Activated CD8-positive, alpha-beta T cell treated with anti-CD3 and anti-CD28 coated beads for 36 hours (primary cell): ENCODE measurements at regions not wholly inside any gene's neighbourhood (a gene's known extent, or its start where the extent isn't known, plus 50 kb on each side); places are given as distances from the start of the nearest gene placed in this dataset.

ENCODE experiments used
- ATAC-seq: fragments of 200-7000 bp; cut with Tn5 transposase; one replicate; pipeline ENCODE4 v1.10.0; 2021; ENCODE audit warnings: mild to moderate bottlenecking, moderate library complexity
- CTCF ChIA-PET: fragments of 350-600 bp; sonication (Branson Sonifier 250); formaldehyde crosslinking; loops from one replicate; lab custom pipeline; 2021; ENCODE audit warnings: antibody characterized with exemption; lab: Charles Lee
- POLR2A ChIA-PET: fragments of 350-600 bp; sonication (Branson Sonifier 250); formaldehyde crosslinking; loops from one replicate; lab custom pipeline; 2021; ENCODE audit warnings: antibody characterized with exemption; lab: Charles Lee
- DNase-seq: peaks from one replicate; pipeline ENCODE4 v3.0.0-alpha.2; 2020
- H3K27ac Mint-ChIP-seq: one replicate; pipeline ENCODE4 v1.8.0; 2021; ENCODE audit warnings: mild to moderate bottlenecking, mixed read lengths
- H3K27me3 Mint-ChIP-seq: one replicate; pipeline ENCODE4 v1.8.0; 2021; ENCODE audit warnings: mixed read lengths
- H3K36me3 Mint-ChIP-seq: one replicate; pipeline ENCODE4 v1.8.0; 2021; ENCODE audit warnings: low read depth, mixed read lengths
- H3K4me1 Mint-ChIP-seq: one replicate; pipeline ENCODE4 v1.8.0; 2021; ENCODE audit warnings: low read depth, mixed read lengths
- H3K4me3 Mint-ChIP-seq: one replicate; pipeline ENCODE4 v1.8.0; 2021; ENCODE audit warnings: mild to moderate bottlenecking, moderate library complexity, mixed read lengths
- H3K9me3 Mint-ChIP-seq: one replicate; pipeline ENCODE4 v1.8.0; 2021; ENCODE audit warnings: mixed read lengths
- intact Hi-C: fragments of 100-400 bp; cut with micrococcal nuclease; formaldehyde crosslinking; loops from one replicate; pipeline ENCODE4 v1.10.0; 2022
- TF ChIP-seq, protein P1 (sequence below): fragments of 200-600 bp; IDR thresholded peaks from one replicate; pipeline ENCODE4 v1.8.0; 2022; ENCODE audit warnings: antibody characterized with exemption, mild to moderate bottlenecking

DNA sequence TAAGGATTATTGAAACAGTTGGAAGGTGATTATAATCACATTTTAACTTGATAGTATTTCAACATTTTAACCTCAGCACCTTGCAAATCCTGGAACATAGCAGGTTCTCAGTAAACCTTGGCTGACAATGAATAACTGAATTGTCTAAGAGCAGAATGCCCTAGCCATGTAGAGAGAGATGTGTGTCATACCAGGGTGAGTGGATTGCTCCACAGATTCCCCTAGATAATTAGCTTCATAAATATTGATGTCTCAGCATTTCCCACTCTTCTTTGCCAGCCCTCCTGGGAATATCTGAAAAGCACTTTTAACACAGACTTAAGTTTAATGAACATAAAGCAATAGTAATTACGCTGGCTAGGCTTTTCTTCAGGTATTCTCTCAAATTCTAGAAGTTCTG, 363.5 kb downstream of the MAN2A1 start:
- intact Hi-C loops, result loop anchor here (5.0 to 10.0 kb wide), 2 partner anchors 34 to 358 kb away; no protein-coding TSS in a partner anchor
- Mint-ChIP-seq H3K27ac (no peak overlapping the region), H3K27me3 (no peaks in the 10 kb centered on the region), H3K9me3 (no peaks in the 10 kb centered on the region), H3K4me1 (peaks cover 42% of the 10 kb centered on the region), H3K4me3 (no peak overlapping the region), H3K36me3 (no peaks in the 10 kb centered on the region)
- DNase-seq, result no peak
- ChIA-PET POLR2A (no interaction called here), CTCF (no interaction called here)
- TF ChIP-seq, protein P1, sequence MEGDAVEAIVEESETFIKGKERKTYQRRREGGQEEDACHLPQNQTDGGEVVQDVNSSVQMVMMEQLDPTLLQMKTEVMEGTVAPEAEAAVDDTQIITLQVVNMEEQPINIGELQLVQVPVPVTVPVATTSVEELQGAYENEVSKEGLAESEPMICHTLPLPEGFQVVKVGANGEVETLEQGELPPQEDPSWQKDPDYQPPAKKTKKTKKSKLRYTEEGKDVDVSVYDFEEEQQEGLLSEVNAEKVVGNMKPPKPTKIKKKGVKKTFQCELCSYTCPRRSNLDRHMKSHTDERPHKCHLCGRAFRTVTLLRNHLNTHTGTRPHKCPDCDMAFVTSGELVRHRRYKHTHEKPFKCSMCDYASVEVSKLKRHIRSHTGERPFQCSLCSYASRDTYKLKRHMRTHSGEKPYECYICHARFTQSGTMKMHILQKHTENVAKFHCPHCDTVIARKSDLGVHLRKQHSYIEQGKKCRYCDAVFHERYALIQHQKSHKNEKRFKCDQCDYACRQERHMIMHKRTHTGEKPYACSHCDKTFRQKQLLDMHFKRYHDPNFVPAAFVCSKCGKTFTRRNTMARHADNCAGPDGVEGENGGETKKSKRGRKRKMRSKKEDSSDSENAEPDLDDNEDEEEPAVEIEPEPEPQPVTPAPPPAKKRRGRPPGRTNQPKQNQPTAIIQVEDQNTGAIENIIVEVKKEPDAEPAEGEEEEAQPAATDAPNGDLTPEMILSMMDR, result no peak
- ATAC-seq, result no peak

DNA sequence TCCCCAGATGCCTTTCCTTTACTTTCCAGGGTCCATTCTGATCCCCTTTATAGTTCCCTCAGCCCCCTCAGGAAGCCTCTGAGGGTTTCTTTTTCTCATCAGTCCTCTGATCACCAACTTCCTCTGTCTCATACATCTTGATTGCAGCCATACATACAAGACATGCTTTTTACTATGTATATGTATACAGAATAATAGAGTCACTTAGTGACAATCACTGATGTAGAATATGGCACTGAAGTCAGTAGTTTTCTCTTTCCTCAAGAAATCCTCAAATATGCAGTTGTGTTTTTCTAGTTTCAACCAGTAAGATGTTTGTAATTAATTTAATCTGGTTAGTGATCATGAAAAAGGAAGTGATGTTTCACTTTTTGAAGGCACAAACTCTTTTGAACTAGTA, 364.1 kb downstream of the MAN2A1 start:
- TF ChIP-seq, protein P1, result no peak
- intact Hi-C loops, result loop anchor here (5.0 to 10.0 kb wide), 2 partner anchors 33 to 359 kb away; no protein-coding TSS in a partner anchor
- ChIA-PET CTCF (interaction anchor here (0.8 to 2.0 kb wide), 8 partner anchors 10 to 365 kb away, joined by 3 to 7 read pairs (median 4); no protein-coding TSS in a partner anchor), POLR2A (interaction anchor here (0.6 kb wide), 1 partner anchor 25 kb away, joined by 3 read pairs; no protein-coding TSS in a partner anchor)
- no peaks in the 10 kb centered on the region for H3K27me3 Mint-ChIP-seq
- H3K27ac Mint-ChIP-seq, result peak overlapping the region; percentile 66
- peak; percentile 62 for ATAC-seq
- H3K36me3 Mint-ChIP-seq, result no peaks in the 10 kb centered on the region
- no peak overlapping the region for H3K4me3 Mint-ChIP-seq
- no peaks in the 10 kb centered on the region for H3K9me3 Mint-ChIP-seq
- peaks cover 42% of the 10 kb centered on the region for H3K4me1 Mint-ChIP-seq
- no peak for DNase-seq

DNA sequence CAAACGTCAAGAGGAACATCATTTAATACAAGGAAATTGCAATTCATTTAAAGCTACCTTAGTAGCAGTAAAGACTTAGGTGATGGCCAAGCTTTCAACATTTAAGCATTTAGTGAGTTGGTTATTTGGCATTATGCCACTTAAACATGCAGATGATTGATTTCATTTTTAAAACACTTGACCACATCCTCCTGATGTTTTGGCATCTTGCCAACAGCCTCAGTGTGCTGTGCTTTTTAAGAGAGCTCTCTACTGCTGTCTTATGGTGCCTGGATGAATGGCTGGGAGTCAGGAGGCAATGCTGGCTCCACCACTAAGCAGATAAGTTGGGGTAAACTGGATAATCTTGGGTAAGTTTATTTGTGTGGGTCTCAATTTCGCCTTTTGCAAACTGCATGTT, 364.5 kb downstream of the MAN2A1 start:
- peak; percentile 89 for DNase-seq
- no peaks in the 10 kb centered on the region for H3K36me3 Mint-ChIP-seq
- intact Hi-C loops, result loop anchor here (5.0 to 10.0 kb wide), 2 partner anchors 33 to 359 kb away; no protein-coding TSS in a partner anchor
- H3K27ac Mint-ChIP-seq, result peak overlapping the region; percentile 66
- peaks cover 42% of the 10 kb centered on the region for H3K4me1 Mint-ChIP-seq
- no peaks in the 10 kb centered on the region for H3K27me3 Mint-ChIP-seq
- H3K4me3 Mint-ChIP-seq, result no peak overlapping the region
- CTCF ChIA-PET, result interaction anchor here (0.8 to 2.0 kb wide), 9 partner anchors 10 to 589 kb away, joined by 3 to 7 read pairs (median 4); no protein-coding TSS in a partner anchor
- no peaks in the 10 kb centered on the region for H3K9me3 Mint-ChIP-seq
- TF ChIP-seq, protein P1, result peak; percentile 64
- peak; percentile 92 for ATAC-seq
- POLR2A ChIA-PET, result interaction anchor here (0.6 to 1.2 kb wide), 2 partner anchors 10 to 25 kb away, joined by 3 to 4 read pairs; no protein-coding TSS in a partner anchor

DNA sequence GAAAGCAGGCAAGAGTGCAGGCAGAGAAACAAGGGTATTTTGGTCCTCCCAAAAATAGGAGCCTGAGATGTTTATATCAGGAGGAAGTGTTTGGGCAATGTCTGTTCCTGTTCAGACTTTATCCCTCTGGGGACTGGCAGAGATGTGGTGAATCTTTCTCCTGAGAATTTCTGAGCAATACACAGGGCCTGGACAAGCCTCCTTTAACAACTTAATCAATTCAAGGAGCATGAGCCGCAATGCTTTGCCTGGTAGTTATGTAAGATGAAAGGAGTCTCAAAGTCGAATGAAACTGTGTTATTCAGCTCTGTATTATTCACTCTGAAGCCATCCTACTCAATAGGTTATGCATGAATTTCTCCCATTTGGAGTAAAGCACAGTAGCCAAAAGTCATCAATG, 365.6 kb downstream of the MAN2A1 start:
- no peaks in the 10 kb centered on the region for H3K9me3 Mint-ChIP-seq
- no peak overlapping the region for H3K4me3 Mint-ChIP-seq
- ChIA-PET POLR2A (interaction anchor here (1.2 kb wide), 1 partner anchor 9 kb away, joined by 4 read pairs; no protein-coding TSS in a partner anchor), CTCF (interaction anchor here (1.0 to 2.0 kb wide), 4 partner anchors 9 to 590 kb away, joined by 3 to 6 read pairs (median 4); no protein-coding TSS in a partner anchor)
- peaks cover 36% of the 10 kb centered on the region for H3K4me1 Mint-ChIP-seq
- H3K27me3 Mint-ChIP-seq, result no peaks in the 10 kb centered on the region
- H3K36me3 Mint-ChIP-seq, result no peaks in the 10 kb centered on the region
- DNase-seq (no peak), ATAC-seq (no peak)
- H3K27ac Mint-ChIP-seq, result no peak overlapping the region
- intact Hi-C loops, result loop anchor here (10.0 kb wide), 1 partner anchor 361 kb away; no protein-coding TSS in a partner anchor
- TF ChIP-seq, protein P1, result no peak

DNA sequence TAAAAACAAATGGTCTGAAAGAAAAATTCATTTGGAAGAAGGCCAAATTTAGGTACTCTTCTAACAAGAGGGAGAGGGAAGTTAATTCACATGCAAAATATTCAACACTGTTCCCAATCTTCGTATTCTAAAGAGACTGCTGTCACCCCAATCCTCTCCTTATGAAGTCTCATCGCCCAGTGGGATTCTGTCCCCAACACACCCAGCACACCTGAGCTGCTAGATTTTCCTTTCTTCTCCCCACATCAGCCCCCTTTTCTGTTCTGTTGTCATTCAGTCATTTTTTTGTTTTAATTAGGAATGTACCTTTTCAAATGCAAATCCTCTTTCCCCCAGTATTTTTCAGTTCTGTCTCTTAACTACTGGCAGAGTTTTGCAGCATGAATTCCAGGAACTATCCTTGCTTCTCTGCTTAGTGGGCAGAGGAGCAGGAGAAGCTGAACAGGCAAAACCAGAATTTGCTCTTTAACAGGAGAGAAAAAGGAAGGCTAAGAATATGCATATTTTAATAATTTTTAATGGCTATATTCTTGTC, 366.9 kb downstream of the MAN2A1 start:
- H3K27me3 Mint-ChIP-seq, result no peaks in the 10 kb centered on the region
- no peak overlapping the region for H3K27ac Mint-ChIP-seq
- intact Hi-C loops, result loop anchor here (10.0 kb wide), 1 partner anchor 362 kb away; no protein-coding TSS in a partner anchor
- ChIA-PET CTCF (no interaction called here), POLR2A (no interaction called here)
- no peak overlapping the region for H3K4me3 Mint-ChIP-seq
- H3K4me1 Mint-ChIP-seq, result peaks cover 32% of the 10 kb centered on the region
- ATAC-seq (no peak), DNase-seq (no peak)
- H3K9me3 Mint-ChIP-seq, result no peaks in the 10 kb centered on the region
- H3K36me3 Mint-ChIP-seq, result no peaks in the 10 kb centered on the region
- TF ChIP-seq, protein P1, result no peak
